ENCODE measurements at regions not wholly inside any gene's neighbourhood (a gene's known extent, or its start where the extent isn't known, plus 50 kb on each side); places are given as distances from the start of the nearest gene placed in this dataset.

- TF ChIP-seq CTCF (IDR thresholded peaks at IDR 0.05) (no peak), POLR2A (IDR thresholded peaks at IDR 0.05) (no peak)
These were observed 808.7 kb upstream of the PIK3C3 start for GRCh38 chr18:41146301-41146700.

Measured in Peyer's patch (tissue), 4 donors.